ENCODE measurements at regions not wholly inside any gene's neighbourhood (a gene's known extent, or its start where the extent isn't known, plus 50 kb on each side); places are given as distances from the start of the nearest gene placed in this dataset.
A peak's percentile ranks its signal among the peaks of the same experiment; 100 is the strongest.
"Not testable (repeated sequence)": the region's sequence is repeated elsewhere in the genome, so short reads cannot be mapped to it uniquely, and the experiment has no call there.

GRCh38 chr5:114859438-114859735 lies 310.3 kb downstream of the TRIM36 start:
- ATAC-seq: no peak

GRCh38 chr5:114858665-114859437 lies 310.9 kb downstream of the TRIM36 start:
- intact Hi-C loops (cut with DNase I): no loop called here
- ATAC-seq (no peak), DNase-seq (no peak)
- no peak for TF ChIP-seq CTCF (IDR thresholded peaks at IDR 0.05)
- H3K27me3 ChIP-seq: no peaks in the 10 kb centered on the region
- no peaks in the 10 kb centered on the region for H3K36me3 ChIP-seq
- no peak overlapping the region for H3K4me3 ChIP-seq
- H3K9me3 ChIP-seq: peaks cover 0 to 11% (median 0%) of the 10 kb centered on the region in 11 donors
- H3K27ac ChIP-seq: no peak overlapping the region
- H3K4me1 ChIP-seq: no peaks in the 10 kb centered on the region
- WGBS, 2 donors: 86 to 87% methylated on average over 7 of the region's 7 CpGs

More at GRCh38 chr5:114859438-114859735, 310.3 kb downstream of the TRIM36 start:
- no peaks in the 10 kb centered on the region for H3K36me3 ChIP-seq
- no peak overlapping the region for H3K27ac ChIP-seq
- H3K4me3 ChIP-seq: no peak overlapping the region
- H3K4me1 ChIP-seq: no peaks in the 10 kb centered on the region
- H3K9me3 ChIP-seq: peaks cover 0 to 11% (median 0%) of the 10 kb centered on the region in 11 donors
- intact Hi-C loops (cut with DNase I): no loop called here
- DNase-seq: no peak
- no peaks in the 10 kb centered on the region for H3K27me3 ChIP-seq
- no peak for TF ChIP-seq CTCF (IDR thresholded peaks at IDR 0.05)

- Histone ChIP-seq H3K4me1 (no peaks in the 10 kb centered on the region), H3K9me3 (peaks cover 0 to 14% (median 0%) of the 10 kb centered on the region in 11 donors), H3K36me3 (no peaks in the 10 kb centered on the region), H3K27ac (no peak overlapping the region), H3K4me3 (peak overlapping the region in 1 of 10 donors; percentile 26), H3K27me3 (no peaks in the 10 kb centered on the region)
- ATAC-seq (peak in 1 of 8 donors; percentile 18), DNase-seq (no peak)
- intact Hi-C loops (cut with DNase I): no loop called here
- WGBS, 2 donors: 68 to 71% methylated on average over 22 of the region's 22 CpGs
- TF ChIP-seq CTCF (IDR thresholded peaks at IDR 0.05): no peak
Observed at GRCh38 chr5:114857941-114858551, 311.7 kb downstream of the TRIM36 start.

GRCh38 chr5:114844711-114845110 lies 325.0 kb downstream of the TRIM36 start:
- WGBS, 2 donors: 85% methylated on average over 9 of the region's 9 CpGs
- ATAC-seq; DNase-seq; intact Hi-C loops (cut with DNase I); H3K27me3 ChIP-seq; H3K4me1 ChIP-seq; H3K36me3 ChIP-seq; H3K27ac ChIP-seq; H3K4me3 ChIP-seq: not testable (repeated sequence)
- peaks cover 0 to 44% (median 7%) of the 10 kb centered on the region in 11 donors for H3K9me3 ChIP-seq

- Histone ChIP-seq H3K27me3 (no peaks in the 10 kb centered on the region), H3K36me3 (no peaks in the 10 kb centered on the region), H3K9me3 (peaks cover 0 to 14% (median 2%) of the 10 kb centered on the region in 11 donors), H3K4me1 (no peaks in the 10 kb centered on the region), H3K4me3 (no peak overlapping the region), H3K27ac (no peak overlapping the region)
- no peak for ATAC-seq
- intact Hi-C loops (cut with DNase I): no loop called here
- 70 to 86% methylated on average over 5 of the region's 5 CpGs for WGBS, 2 donors
- no peak for DNase-seq
- TF ChIP-seq CTCF (IDR thresholded peaks at IDR 0.05): no peak
Observed at GRCh38 chr5:114839360-114839759, 330.3 kb downstream of the TRIM36 start.
